GM19372 (cell line): ENCODE measurements at regions not wholly inside any gene's neighbourhood (a gene's known extent, or its start where the extent isn't known, plus 50 kb on each side); places are given as distances from the start of the nearest gene placed in this dataset.

Source experiments
- ATAC-seq: cut with Tn5 transposase; IDR thresholded peaks from one replicate; pipeline ENCODE4 v1.9.1; 2021; ENCODE audit warnings: mild to moderate bottlenecking, low read depth, moderate library complexity; ENCODE audit not compliant: unreplicated experiment

DNA sequence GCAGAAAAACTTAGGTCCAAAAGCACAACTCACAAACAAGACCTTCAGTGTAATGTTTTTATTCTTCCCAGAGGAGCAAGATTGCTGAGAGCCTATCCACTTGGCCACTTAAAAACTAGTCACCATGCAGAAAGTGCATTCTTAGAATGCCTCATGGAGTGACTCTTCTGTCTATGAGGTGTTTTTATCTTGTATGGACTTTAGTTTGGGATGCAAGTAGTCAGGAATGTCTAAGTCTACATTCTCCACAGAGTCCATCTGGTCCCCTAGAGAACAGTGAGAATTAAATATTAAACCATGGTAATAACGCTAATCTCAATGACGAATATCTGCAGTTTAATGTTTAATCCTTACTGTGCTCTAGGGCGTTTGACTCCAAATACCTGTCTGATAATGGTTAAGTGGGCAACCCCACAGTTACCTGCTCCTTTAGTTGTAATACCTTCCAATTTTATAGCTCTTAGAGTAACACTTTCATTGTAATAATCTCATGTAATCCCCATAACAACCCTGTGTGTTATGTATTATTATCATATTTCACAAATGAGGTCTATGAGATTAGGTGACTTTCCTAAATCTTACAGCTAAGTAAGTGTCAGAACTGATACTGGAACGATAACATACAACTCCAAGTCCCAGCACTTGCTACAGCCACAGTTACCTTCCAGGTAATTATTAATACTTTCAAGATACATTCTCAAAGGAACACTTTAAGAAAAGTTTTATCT, 235.6 kb upstream of the JADE1 start:
- ATAC-seq, result no peak

DNA sequence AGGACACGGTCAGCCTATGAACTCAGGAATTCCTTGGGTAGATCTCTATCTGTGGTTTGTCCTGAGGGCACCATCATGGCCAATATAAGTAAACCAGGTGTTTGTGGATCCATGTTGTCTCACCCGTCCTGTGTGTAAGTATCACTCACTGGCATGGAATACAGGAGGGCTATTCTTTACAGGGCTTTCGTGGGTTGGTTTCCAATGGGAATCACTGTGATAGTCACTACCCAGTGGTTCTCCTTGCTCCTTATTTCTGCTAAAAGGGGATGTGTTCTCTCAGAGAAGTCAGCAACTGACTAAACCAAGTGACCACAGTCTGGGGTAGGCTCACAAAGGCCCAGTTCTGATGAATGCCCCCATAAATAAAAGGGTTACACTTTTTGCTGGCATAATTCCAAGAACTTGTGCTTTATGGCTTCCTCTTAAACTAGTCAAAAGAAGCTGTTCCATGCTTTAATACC, 236.7 kb upstream of the JADE1 start:
- ATAC-seq, result no peak

DNA sequence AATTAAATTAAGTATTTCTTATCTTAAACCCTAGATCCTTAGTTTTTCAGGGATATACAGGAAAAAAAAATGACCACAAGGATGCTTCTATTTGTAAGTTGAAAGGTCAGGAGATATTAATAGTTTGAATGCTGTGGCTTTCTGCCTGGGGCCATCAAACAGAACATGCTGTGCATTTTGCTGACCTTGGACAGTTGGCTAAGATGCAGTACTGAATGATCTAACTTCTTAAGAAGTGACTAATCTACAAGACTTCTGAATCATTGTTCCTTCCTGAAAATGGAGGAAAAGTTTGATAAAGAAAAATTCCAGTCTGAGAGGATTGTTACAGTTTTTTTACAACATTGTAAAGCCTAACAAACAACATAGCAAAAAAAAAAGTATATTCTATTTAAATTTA, 237.8 kb upstream of the JADE1 start:
- ATAC-seq, result no peak

DNA sequence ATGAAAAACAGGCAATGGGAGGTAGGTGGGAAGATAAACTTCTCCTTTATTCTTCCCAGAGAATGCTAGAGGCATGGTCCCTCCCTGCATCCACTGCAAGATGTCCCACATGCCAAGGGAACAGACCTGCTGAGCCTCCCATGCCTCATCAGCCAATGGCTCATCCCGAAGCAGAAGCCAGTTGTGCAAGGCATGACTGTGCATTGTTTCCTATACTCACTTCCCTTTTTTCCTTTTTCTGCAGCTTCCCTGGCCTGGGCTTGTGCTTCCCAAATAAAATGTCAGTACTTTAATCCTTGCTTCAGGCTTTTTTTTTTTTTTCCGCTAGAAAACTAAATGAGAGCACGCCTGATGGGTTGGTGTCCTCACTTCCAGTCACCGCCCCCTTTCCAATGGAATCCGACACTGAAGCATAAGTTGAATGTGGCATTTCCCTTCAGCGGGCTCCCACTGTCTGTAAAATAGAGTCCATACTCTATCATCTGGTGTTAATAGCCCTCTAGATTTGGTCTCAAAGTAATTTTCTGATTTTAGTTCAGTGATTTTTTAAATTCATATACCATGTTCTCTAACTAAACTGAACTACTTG, 239.0 kb upstream of the JADE1 start:
- ATAC-seq, result no peak

DNA sequence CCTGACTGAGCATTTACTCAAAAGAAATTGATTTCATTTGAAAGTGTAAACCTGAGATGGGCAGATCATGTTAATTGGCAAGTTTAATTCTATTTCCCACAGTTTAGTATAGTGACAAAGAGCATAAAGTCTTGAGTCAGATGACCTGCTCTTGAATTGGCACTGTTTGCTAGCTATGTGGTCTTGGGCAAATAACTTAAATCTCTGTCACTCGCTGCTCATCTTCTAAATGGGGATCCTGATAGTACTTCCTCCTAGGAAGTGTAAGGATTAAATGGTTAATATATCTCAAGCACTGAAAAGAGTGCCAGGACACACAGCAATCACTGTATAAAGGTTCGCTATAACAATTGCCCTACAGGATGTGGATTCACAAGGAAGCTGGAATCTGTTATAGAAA, 242.8 kb upstream of the JADE1 start:
- ATAC-seq, result no peak

DNA sequence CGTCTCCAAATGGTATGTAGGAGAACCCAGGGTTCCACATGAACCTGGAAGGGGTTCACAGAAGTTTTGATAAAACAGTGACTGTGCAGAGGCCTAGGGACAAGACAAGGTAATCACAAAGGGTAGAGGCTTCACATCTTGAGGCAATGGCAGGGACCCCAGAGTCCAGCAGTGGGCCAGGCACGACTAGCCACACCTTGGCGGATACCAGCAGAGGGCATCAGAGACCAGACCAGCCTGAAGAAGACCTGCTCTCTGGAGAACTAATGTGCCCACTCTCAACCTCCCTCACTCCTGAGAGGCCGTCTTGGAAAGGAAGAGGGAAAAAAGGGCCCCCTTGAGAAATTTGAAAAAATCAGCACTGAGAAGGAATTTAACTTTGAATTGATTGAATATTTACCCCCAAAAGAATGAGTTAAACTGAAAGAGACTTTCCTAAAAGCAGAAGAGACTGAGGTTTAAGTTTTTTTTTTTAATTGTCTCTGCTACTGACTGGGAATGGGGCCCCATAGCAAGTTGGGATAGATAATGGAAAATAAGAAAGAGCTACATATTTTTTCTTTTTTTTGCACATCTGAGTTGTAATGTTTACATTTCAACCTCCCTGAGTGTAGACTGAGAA, 243.8 kb upstream of the JADE1 start:
- ATAC-seq, result no peak

DNA sequence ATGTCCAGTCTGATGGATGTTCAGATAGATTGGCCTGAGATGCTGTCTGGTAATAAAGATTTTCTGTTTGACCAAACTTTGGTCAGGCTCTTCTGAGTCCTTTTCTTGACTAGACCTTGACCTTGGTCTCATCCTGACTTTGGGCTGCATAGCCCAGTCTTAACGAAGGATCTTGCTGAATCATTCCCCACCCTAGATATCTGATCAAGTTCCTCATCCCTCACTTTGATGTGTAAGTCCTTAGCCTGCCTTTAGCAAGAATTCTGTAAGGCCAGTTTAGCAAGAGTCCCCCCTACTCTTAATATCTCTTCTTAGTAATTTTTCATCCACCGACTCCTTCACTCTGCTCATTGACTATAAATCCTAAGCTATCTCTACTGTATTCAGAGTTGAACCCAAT, 244.4 kb upstream of the JADE1 start:
- no peak for ATAC-seq

DNA sequence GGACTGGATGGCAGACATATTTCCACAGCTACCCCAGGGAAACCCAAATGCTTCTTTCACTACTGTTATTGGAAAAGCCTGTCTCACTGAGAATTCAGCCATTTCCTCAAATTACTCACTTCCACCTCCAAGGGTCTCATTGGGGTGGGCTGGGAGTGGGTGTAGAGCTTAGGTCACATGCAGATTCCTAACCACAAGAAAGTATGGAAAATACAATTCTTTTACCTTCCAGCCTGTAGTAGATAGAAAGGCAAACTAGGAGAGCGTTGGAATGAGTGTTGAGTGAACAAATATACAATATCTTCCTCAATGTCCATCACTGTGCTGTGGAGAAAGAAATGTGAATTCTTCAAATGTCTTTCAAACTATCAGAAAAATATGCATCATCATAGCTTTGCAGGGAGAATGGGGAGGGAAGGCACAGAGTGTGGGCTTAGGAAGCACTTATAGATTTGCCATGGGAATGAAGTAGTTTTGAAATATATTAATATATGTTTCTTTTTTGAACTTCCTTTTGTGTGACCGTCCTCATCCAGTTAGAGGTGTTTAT, 245.3 kb upstream of the JADE1 start:
- no peak for ATAC-seq

DNA sequence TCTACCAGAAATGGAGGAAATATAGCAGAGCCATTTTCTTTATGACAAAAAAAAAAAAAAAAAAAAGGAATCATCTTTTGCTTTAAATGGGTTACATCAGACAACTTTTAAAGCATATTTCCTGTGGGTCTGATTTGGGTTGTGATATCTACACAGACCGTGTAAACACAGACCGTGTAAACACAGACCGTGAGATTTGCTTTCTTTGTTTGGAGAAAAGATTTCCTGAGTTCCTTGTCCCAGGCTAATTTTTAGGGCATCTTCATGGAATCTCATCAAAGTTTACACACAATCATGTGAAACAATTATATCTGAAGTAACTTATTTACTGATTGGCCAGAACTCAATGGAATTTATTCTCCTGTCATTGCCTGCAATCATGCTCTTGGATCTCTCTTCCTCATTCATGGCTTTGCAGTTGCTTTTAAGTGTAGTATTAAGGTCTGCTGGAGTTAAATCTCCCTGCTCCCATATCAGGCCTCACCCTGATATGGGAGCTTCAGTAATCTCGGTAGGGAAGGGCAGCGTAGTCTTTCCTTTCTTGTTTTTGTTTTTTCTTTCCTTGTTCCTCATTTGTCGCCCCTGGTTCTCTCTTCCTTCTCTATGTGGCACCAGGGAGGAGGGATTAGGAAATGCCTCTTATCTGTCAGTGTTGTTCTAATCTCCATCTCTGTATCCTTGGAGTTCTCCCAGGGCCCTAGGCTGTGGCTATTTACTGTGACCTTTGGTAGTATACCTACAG, 248.6 kb upstream of the JADE1 start:
- ATAC-seq, result no peak

DNA sequence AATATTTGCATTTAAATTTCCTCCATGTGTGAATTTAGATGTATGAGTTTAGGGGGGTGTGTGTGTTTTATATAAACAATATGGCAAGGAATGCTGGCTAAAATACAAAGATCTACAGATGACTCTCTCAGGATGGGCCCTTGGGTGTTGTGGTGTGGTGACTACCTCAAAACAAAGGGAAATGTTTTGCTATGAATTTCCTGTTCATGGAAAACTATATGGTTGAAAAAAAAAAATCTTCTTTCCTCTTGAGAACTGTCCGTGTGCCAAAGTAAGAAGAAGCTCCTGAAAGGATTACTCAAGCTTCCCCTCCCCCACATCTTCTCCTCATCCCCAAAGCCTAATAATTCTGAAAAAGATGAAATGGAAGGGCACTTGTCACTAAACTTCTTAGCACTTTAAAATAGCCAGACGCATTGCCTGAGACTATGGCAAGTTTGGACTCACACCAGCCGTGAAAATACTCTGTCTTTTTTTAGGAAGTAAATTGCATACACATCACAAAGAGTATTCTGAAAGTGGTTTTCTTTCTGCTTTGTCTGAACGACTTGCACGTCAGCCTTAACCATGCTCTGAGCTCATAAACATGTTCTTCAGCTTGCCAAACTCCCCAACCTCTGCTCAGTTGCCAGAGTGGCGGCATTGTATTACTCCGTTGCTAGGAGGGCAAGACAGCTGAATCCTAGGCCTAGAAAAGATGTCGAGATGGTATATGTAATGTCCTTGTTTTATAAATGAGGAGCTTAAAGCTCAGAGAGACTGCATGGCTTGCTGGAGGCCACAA, 250.4 kb upstream of the JADE1 start:
- ATAC-seq, result no peak

DNA sequence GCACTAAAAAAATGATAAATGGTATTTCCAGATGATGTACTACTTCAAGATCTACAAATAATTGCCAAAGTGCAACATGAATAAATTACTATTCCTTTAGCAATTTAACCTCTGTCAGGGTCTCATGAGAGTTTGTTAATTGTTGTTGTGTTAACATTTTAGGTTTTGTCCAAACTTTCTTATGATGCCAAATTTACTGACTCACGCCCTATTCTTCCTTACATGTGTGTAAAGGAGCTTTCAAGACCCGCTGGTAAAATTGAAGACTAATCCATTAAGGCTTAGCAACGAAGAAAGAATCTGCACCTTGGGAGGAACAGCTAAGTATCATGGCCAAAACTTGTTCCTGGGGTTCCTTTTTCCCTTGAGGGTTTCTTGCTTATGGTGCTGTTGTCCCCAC, 252.7 kb upstream of the JADE1 start:
- ATAC-seq, result no peak

DNA sequence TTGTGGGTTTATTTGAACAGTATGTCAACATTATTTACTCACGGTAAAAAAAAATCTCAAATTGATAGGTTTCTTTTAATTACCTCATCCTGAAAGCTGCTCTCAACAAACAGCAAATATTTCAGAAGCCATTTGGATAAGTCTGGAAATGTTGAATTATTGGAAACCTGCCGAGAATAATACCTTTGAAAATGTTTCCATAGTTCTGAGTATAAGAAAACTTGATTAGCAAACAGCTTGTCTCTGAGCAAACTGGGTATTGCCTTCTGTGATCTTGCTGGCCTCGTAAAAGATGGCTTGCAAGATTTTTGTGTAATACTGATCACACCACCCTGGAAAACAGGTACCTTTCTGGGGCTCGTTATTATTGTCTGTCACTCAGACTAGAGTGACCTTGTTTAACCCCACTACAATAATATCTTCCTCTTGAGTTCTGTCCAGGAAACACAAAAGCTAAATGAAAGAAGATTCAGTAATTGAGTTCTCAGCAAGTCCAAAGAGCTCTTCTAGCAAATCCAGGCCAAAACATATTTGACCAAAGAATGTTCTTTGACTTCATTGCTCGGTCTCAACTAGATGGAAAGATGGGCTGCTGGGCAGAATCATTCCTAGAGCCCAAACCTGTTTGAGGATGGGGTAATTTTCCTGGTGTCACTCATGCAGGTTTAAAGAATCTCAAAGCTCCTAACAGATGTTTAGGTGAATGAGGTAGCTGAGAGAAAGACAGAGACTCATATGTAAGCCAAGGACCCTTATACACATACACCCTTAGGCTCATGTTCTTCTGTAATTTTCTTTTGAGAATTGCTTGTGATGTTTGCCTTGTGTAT, 255.6 kb upstream of the JADE1 start:
- no peak for ATAC-seq

DNA sequence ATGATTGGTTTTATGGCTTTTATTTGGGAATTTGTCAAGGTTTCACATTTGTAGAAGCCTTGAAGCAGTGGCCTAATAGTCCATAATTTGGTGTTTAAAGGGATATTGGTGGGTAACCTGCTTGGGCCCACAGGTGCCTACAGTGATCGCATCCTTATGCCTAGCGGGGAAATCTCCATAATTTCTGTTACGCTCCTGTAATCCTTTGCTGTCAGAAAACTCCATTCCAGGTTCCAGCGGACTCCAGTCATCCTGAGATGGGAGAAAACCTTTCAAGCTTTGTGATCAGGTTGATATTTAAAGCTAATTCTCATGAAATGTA, 257.0 kb upstream of the JADE1 start:
- no peak for ATAC-seq

DNA sequence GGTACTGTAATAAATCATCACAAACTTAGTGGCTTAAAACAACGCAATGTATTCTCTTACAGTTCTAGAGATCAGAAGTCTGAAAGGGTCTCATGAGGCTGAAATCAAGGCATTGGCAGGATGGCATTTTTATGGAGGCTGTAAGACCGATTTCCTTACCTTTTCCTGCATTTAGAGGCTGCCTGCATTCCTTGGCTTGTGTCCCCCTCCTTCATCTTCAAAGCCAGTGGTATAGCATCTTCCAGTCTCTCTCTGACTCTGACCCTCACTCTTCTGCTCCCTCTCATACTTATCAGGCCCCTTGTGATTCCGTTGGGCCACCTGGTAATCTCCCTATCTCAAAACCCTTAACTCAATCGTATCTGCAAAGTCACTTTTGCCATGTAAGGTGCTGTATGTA, 258.2 kb upstream of the JADE1 start:
- no peak for ATAC-seq

DNA sequence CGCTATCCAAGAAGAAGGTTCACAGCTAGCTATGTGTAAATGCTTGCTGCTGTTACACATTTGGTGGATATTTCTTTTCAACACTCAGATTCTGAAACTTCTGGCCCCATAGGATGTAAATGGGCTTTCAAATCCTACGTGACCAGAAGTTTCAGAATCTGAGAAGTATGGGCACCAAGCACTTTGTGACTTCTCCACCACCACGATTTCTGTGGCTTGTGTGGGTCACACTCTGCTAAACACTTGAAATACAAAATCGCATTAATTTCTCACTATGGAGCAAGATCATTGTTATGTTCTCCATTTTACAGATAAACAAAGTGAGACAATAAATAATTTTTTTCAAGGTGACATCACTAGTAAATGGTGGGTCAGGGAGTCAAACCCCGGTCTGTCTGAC, 259.4 kb upstream of the JADE1 start:
- ATAC-seq, result no peak

DNA sequence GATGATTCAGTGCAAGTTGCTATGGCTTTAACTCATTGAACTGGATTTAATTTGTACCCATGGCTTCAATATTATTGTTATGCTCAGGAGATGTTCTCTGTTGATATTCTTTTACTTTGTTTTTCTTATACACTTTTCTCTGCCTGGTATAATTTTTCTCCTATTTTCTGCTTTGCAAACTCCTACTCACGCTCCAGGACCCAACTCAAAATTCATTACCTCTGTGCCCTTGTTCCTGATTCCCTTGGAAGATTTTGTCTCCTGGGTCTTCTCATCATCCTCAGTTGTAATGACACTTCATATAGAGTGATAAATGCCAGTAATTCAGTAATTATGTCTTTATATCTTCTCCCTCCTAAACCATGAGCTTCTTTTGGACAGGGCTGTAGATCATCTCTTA, 259.9 kb upstream of the JADE1 start:
- no peak for ATAC-seq

DNA sequence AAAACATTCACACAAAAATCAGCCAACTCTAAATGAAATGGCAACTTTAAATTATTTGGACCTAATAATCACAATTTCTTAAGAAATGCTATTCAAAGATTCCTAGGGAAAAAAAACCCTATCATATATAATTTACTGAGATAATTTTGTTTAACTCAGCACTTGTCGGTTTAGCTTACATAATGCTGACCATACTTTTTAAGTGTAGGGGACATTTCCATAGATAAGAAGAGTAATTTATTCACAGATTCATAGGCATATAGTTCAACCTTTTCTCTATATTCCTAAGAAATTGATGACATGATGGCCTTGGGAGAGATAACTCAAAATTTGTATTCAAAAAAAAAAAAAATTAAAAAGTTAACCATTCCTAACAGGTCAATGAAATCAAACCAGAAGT, 260.8 kb upstream of the PGRMC2 start:
- no peak for ATAC-seq

DNA sequence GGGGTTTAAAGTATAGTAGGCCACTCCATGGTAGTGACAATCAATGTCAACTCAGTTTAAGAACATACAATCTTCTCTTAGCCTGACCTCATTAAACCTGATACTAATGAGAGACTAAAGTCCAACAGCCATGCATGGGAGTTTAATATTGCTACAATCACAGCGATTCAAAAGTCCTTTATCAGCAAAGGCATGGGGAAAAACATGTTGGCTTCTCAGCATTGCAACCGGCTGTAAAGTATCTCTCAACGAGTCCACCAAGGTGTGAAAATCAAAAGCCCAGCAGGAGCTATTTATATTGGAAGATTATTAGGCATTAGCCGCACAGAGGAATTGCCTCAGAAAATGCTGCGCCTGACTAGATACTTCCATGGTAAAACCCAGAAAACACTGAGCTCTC, 256.7 kb upstream of the PGRMC2 start:
- no peak for ATAC-seq

DNA sequence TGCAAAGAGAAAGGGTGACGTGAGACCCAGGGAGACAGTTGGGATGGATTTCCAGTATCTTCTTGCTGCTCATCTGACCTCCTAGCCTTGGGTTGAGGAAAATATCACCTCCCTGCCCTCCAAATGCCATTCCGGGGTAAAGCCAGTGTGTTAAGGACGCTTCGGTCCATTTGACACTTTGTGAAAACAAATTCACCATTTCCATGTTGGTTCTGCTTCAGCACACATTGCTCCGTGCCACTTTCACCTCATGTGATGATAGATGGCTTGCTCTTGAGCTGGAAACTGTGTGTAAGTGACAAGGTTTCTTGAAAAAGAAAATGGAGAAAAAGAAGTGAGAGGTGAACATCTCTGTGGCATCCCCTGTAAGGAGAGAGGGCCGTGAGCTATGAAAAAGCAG, 256.1 kb upstream of the PGRMC2 start:
- no peak for ATAC-seq

DNA sequence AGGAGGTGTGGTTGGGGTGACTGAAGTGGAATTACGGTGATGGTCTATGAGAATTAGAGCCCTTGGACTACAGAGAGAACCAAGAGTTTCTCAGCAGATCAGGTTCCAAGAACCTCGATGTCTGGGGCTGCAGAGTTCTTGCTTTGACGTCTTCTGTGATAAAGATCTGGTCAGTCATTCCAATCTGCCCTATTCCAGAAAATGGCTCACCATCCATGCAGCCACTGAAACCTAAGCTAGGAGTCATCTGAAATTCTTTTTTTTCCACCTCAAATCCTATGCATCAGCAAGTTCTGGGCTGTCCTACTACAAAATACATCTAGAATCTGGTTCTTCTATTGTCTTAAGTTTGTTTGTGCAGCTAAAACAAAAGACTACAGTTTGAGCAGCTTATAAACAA, 254.4 kb upstream of the PGRMC2 start:
- no peak for ATAC-seq
